DMS79 treated with DMSO at 0.1 percent for 48 hours (cell line): ENCODE measurements at regions not wholly inside any gene's neighbourhood (a gene's known extent, or its start where the extent isn't known, plus 50 kb on each side); places are given as distances from the start of the nearest gene placed in this dataset.

Experiments
- DNase-seq: peaks from one replicate; lab custom pipeline; 2025; lab: John Stamatoyannopoulos, UW

DNA sequence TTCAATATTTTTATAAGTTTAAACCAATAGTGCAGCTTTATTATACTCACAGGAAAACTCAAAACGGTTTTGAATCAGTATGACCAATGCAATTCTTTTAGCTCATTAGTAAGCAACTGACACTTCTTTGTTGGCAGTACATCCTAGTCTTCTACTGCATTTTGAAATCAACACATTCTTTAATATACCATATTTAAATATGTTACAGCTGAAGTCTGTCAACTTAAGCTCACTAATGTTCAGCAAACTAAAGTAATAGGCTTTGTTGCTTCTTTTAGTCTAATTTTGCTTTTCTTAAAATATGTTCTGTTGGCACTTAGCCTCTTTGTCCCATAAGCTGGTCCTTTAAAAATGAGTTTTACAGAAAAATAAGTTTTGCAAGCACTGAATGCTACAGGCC is 55.4 kb upstream of the CCBE1 start:
- no peak for DNase-seq

DNA sequence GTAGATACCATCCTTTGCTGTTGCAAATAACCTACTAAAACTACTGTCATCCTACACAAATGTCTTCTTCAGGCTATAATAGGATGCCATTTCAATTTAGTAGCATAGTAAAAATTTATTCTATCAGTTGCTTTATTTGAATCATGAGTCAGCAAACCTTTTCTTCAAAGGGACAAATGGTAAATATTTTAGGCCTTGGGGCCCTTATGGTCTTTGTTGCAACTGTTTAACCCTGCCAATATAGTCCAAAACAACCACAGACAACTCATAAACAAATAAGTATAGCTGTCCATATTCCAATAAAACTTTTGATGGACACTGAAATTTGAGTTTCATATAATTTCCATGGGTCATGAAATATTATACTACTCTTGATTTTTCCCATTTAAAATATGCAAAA is 54.0 kb upstream of the CCBE1 start:
- DNase-seq: no peak

DNA sequence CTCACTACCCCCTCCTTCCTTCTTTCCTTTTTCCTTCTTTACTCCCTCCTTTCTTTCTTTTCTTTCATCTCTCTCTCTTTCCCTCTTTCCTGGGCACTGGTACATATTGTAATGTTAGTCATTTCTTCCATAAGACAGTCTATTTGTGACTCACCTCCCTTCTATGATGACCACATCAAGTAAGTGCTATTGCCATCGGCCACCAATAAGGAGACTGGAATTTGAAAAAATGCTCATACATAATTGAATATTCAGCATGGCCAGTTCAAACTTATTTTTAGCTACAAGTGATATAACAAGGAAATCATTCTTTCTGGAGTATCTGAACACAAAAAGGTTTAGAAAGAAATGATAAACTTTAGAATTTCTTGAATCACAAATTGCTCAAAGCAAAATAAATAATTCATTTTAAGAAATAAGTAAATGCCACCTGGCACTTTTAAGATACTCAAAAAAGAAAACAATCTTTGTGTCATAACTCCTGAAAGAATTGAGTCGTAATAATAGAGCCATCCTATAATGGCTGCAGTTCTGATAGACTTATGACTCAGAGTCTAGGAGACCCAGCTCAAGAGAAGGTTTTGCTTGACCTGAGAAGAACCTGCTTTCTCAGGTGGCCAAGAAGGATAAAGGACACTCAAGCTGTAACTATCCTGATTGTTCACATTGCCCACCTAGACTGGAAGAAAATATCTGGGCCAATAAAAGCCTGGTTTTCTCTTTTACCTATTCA is 51.6 kb upstream of the CCBE1 start:
- DNase-seq: no peak
